Heart left ventricle (tissue), 16 donors: ENCODE measurements at regions not wholly inside any gene's neighbourhood (a gene's known extent, or its start where the extent isn't known, plus 50 kb on each side); places are given as distances from the start of the nearest gene placed in this dataset.

Source experiments
- ATAC-seq, 4 donors: fragments of 200-7000 bp; cut with Tn5 transposase; one replicate each; pipeline ENCODE4 v1.9.1; 2020 to 2022; ENCODE audit warnings: moderate library complexity in 4 of 4, mild to moderate bottlenecking in 3 of 4, moderate number of reproducible peaks in 1 of 4
- DNase-seq, 5 donors: peaks; one replicate each; pipeline ENCODE4 v3.0.0-alpha.2; 2020
- H3K27ac ChIP-seq, 12 donors: fragments of 200-600 bp; sonication (generic) in 4 of 12; one replicate each; pipeline versions ENCODE4 v1.5.0 to v1.8.0; 2016 to 2022; ENCODE audit warnings: mild to moderate bottlenecking in 2 of 12
- H3K27me3 ChIP-seq, 9 donors: fragments of 200-600 bp; sonication (generic) in 2 of 9; one replicate each; pipeline versions ENCODE4 v1.5.1 to v1.8.0; 2016 to 2022; ENCODE audit warnings: mild to moderate bottlenecking in 3 of 9
- H3K36me3 ChIP-seq, 9 donors: fragments of 200-600 bp; sonication (generic) in 2 of 9; one replicate each; pipeline versions ENCODE4 v1.5.0 to v1.8.0; 2018 to 2022; ENCODE audit warnings: mild to moderate bottlenecking in 2 of 9
- H3K4me1 ChIP-seq, 12 donors: fragments of 200-600 bp; sonication (generic) in 4 of 12; one replicate each; pipeline versions ENCODE4 v1.5.0 to v1.8.0; 2016 to 2022; ENCODE audit warnings: mild to moderate bottlenecking in 3 of 12
- H3K4me3 ChIP-seq, 12 donors: fragments of 200-600 bp; sonication (generic) in 4 of 12; one replicate each; pipeline versions ENCODE4 v1.5.0 to v1.8.0; 2017 to 2022; ENCODE audit warnings: mild to moderate bottlenecking in 9 of 12, moderate library complexity in 4 of 12
- H3K9me3 ChIP-seq, 12 donors: fragments of 200-600 bp; sonication (generic) in 4 of 12; one replicate each; pipeline versions ENCODE4 v1.5.0 to v1.8.0; 2016 to 2022; ENCODE audit warnings: mild to moderate bottlenecking in 1 of 12
- CTCF ChIP-seq, 12 donors: fragments of 200-600 bp; sonication (generic) in 4 of 12; IDR thresholded peaks; one replicate each; pipeline versions ENCODE4 v1.5.0 to v1.8.0; 2018 to 2022; ENCODE audit warnings: antibody characterized with exemption in 12 of 12, mild to moderate bottlenecking in 5 of 12
- POLR2A ChIP-seq, 2 donors: fragments of 450-650 bp; IDR thresholded peaks; one replicate each; pipeline ENCODE4 v1.6.1; 2017; ENCODE audit warnings: antibody characterized with exemption in 2 of 2, mild to moderate bottlenecking in 2 of 2, moderate library complexity in 2 of 2
- WGBS, 4 donors: extraction: QIAGEN DNeasy Blood & Tissue Kit in 2 of 4; methylation state at CpG; one replicate each; pipeline versions ENCODE4 v1.1.5 to v1.1.7; 2013 to 2018; 5-methylcytosine and 5-hydroxymethylcytosine counted together
- intact Hi-C, 10 donors: fragments of 100-400 bp; cut with DNase I; formaldehyde crosslinking; loops; one replicate each; pipeline versions ENCODE4 v1.11.1 to v1.14.2; 2022
- donor health status: ischemic (EF 13 %, LVEDD 7.1; RV severe dilation, severe dysfunction).
- donor health status: healthy with polysubstance abuse.
- donor health status: DM: no; HTN: yes; CAD: no.
- donor health status: DM: no; HTN: no; CAD: no.
- donor health status: ischemic (EF 25% LVEDD 6.9; RV normal size, moderate dysfunction).
- donor health status: ischemic (EF 25% LVEDD 5.7; RV mildly dilated, moderate dysfunction).
- donor health status: healthy.
- donor health status: DM: yes; HTN: yes; CAD: no.
- donor health status: ischemic (EF 35%, LVEDD 5.7; RV mildly dilated, moderate dysfunction).
- donor health status: nonischemic (EF 11% LVEDD 7.7; RV severe dilation, severe dysfunction).
- donor health status: DM: yes; HTN: yes; CAD: no.
- donor health status: PGD.
- donor health status: ischemic (EF 29% LVEDD 5.4; RV normal size, mild dysfunction).
- donor health status: nonischemic (EF 23%, LVEDD 6.1; RV moderate dilation, normal function).

GRCh38 chr21:23876925-23877558 is 1730.2 kb downstream of the MRPL39 start:
- ATAC-seq = no peak
- H3K27ac ChIP-seq = no peak overlapping the region
- no peak overlapping the region for H3K4me3 ChIP-seq
- H3K27me3 ChIP-seq = no peaks in the 10 kb centered on the region
- no peaks in the 10 kb centered on the region for H3K4me1 ChIP-seq
- H3K36me3 ChIP-seq = no peaks in the 10 kb centered on the region
- DNase-seq = no peak
- H3K9me3 ChIP-seq = no peaks in the 10 kb centered on the region
- intact Hi-C loops = no loop called here
- 64 to 74% (median 68%) methylated on average over 5 of the region's 5 CpGs for WGBS, 4 donors
- TF ChIP-seq POLR2A (IDR thresholded peaks at IDR 0.05) = no peak
- no peak for TF ChIP-seq CTCF (IDR thresholded peaks at IDR 0.05)

GRCh38 chr21:23874271-23874670 is 1733.0 kb downstream of the MRPL39 start:
- no peaks in the 10 kb centered on the region for H3K27me3 ChIP-seq
- H3K27ac ChIP-seq = no peak overlapping the region
- no peaks in the 10 kb centered on the region for H3K9me3 ChIP-seq
- no peaks in the 10 kb centered on the region for H3K36me3 ChIP-seq
- H3K4me1 ChIP-seq = no peaks in the 10 kb centered on the region
- intact Hi-C loops = no loop called here
- no peak for TF ChIP-seq CTCF (IDR thresholded peaks at IDR 0.05)
- no peak for TF ChIP-seq POLR2A (IDR thresholded peaks at IDR 0.05)
- DNase-seq (no peak), ATAC-seq (no peak)
- 77 to 85% (median 80%) methylated on average over 3 of the region's 3 CpGs for WGBS, 4 donors
- no peak overlapping the region for H3K4me3 ChIP-seq

GRCh38 chr21:23861911-23862504 is 1745.3 kb downstream of the MRPL39 start:
- H3K4me1 ChIP-seq = no peaks in the 10 kb centered on the region
- no peak for DNase-seq
- intact Hi-C loops = no loop called here
- no peaks in the 10 kb centered on the region for H3K9me3 ChIP-seq
- TF ChIP-seq POLR2A (IDR thresholded peaks at IDR 0.05) = no peak
- TF ChIP-seq CTCF (IDR thresholded peaks at IDR 0.05) = no peak
- no peak overlapping the region for H3K27ac ChIP-seq
- no peak overlapping the region for H3K4me3 ChIP-seq
- WGBS, 4 donors = 57 to 61% (median 58%) methylated on average over 6 of the region's 6 CpGs
- no peak for ATAC-seq
- no peaks in the 10 kb centered on the region for H3K36me3 ChIP-seq
- H3K27me3 ChIP-seq = peaks cover 0 to 5% (median 0%) of the 10 kb centered on the region in 9 donors

GRCh38 chr21:23858878-23859277 is 1748.4 kb downstream of the MRPL39 start:
- Histone ChIP-seq H3K4me3 (no peak overlapping the region), H3K27me3 (peaks cover 0 to 5% (median 0%) of the 10 kb centered on the region in 9 donors), H3K27ac (no peak overlapping the region), H3K4me1 (no peaks in the 10 kb centered on the region), H3K36me3 (no peaks in the 10 kb centered on the region), H3K9me3 (no peaks in the 10 kb centered on the region)
- TF ChIP-seq CTCF (IDR thresholded peaks at IDR 0.05) = no peak
- TF ChIP-seq POLR2A (IDR thresholded peaks at IDR 0.05) = no peak
- ATAC-seq = peak in 1 of 4 donors; percentile 80
- DNase-seq = no peak
- 31 to 47% (median 40%) methylated on average over 2 of the region's 2 CpGs for WGBS, 4 donors
- intact Hi-C loops = loop anchor here in 2 of 10 donors (10.0 kb wide), 1 partner anchor 656 kb away; no protein-coding TSS in a partner anchor
